C4-2B (cell line): ENCODE measurements at regions not wholly inside any gene's neighbourhood (a gene's known extent, or its start where the extent isn't known, plus 50 kb on each side); places are given as distances from the start of the nearest gene placed in this dataset.

Source experiments
- CTCF ChIP-seq: fragments of 450-650 bp; conservative IDR thresholded peaks from 2 replicates; pipeline ENCODE4 v1.5.1; 2017; ENCODE audit warnings: mild to moderate bottlenecking
- ZFX ChIP-seq: fragments of 450-650 bp; IDR thresholded peaks from 2 replicates; pipeline ENCODE4 v1.6.1; 2017

DNA sequence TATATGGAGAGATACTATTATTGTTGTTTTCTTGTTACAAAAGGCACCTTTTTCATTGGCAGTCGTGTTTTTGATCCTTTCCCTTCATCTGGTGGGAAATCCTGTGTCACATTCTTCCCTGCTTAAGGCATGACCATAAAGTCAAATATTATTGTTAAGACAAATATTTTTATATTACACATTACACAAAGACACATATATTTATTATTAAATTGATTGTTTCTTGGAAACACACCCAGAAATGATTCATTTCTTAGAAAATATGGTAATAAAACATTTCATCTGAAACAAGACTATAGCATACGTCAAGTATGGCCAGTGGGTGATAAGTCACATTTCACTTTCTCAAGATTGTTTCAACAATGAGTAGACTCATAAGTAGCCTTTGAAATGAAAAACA lies 77.3 kb downstream of the KCTD12 start:
- TF ChIP-seq CTCF (no peak), ZFX (no peak)
